Naive thymus-derived CD8-positive, alpha-beta T cell (primary cell): ENCODE measurements at regions not wholly inside any gene's neighbourhood (a gene's known extent, or its start where the extent isn't known, plus 50 kb on each side); places are given as distances from the start of the nearest gene placed in this dataset.

Experiments used
- ATAC-seq, 2 donors: fragments of 150-1000 bp; cut with Tn5 transposase in 1 of 2; sonication (Bioruptor Pico), chemical (Tn5 transposase) in 1 of 2; 1 replicate in 1 of 2; 2 replicates in 1 of 2; pipeline ENCODE4 v1.10.0; 2021; ENCODE audit warnings: mild to moderate bottlenecking in 2 of 2, moderate library complexity in 2 of 2
- POLR2A ChIA-PET: fragments of 350-600 bp; sonication (Branson Sonifier 250); formaldehyde crosslinking; loops from one replicate; lab custom pipeline; 2021; ENCODE audit warnings: antibody characterized with exemption; lab: Charles Lee
- DNase-seq, 10 donors: peaks; one replicate each; pipeline versions ENCODE4 v3.0.0 to v3.0.0-alpha.2; 2020 to 2022
- H3K27ac Mint-ChIP-seq, 10 donors: one replicate each; pipeline ENCODE4 v1.8.0; 2020 to 2022; ENCODE audit warnings: mild to moderate bottlenecking in 10 of 10, mixed read lengths in 10 of 10, moderate library complexity in 4 of 10, inconsistent platforms in 1 of 10
- H3K27me3 Mint-ChIP-seq, 5 donors: one replicate each; pipeline ENCODE4 v1.8.0; 2021 to 2022; ENCODE audit warnings: mixed read lengths in 5 of 5
- H3K36me3 Mint-ChIP-seq, 3 donors: one replicate each; pipeline ENCODE4 v1.8.0; 2020 to 2022; ENCODE audit warnings: mixed read lengths in 3 of 3, mild to moderate bottlenecking in 2 of 3, inconsistent platforms in 1 of 3
- H3K4me1 Mint-ChIP-seq, 4 donors: one replicate each; pipeline ENCODE4 v1.8.0; 2021 to 2022; ENCODE audit warnings: mixed read lengths in 4 of 4
- H3K4me3 Mint-ChIP-seq, 10 donors: one replicate each; pipeline ENCODE4 v1.8.0; 2020 to 2022; ENCODE audit warnings: mild to moderate bottlenecking in 10 of 10, mixed read lengths in 10 of 10, moderate library complexity in 6 of 10, inconsistent platforms in 1 of 10
- H3K9me3 Mint-ChIP-seq, 9 donors: one replicate each; pipeline ENCODE4 v1.8.0; 2020 to 2022; ENCODE audit warnings: mixed read lengths in 9 of 9, mild to moderate bottlenecking in 3 of 9, inconsistent platforms in 1 of 9, moderate library complexity in 1 of 9

DNA sequence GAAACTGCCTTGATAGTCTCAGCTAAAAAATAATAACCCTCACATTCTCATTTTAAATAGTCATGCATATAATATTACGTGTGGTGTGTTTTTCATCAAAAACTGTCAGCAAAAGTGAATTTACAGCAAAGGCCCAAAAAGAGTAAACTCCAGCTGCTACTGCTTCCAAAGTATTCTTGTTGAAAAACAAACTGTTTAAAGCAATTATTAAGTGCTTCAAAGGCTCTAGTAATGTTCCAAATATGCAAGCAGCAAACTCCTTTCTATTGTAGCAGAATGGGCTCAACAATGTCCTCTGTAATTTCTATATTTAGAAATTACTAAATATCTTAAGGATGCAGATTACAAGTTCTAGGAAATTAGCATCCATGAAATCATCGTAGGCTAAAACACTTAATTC, 280.0 kb upstream of the TBX18 start:
- POLR2A ChIA-PET, result no interaction called here
- H3K4me3 Mint-ChIP-seq, result no peak overlapping the region

DNA sequence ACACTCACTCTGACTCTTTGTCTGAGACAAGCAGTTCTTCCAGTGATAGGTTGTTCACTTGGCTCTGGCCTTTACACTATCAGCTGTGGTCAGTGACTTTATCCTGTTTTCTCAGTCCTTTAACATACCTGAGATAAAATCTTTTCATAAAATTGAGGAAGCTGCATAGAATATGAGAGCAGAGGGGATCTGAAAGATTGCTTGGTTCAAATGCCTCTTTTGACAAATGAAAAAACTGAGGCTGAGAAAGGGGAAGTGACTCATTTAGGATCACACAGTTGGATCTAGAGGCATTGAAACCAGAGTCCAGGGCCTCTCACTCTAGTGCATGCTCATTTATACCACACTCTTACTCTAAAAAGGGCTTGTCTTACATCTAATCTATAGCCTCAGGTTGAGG, 277.0 kb upstream of the TBX18 start:
- no peak for DNase-seq
- H3K9me3 Mint-ChIP-seq, result peaks cover 0 to 10% (median 0%) of the 10 kb centered on the region in 9 donors
- H3K36me3 Mint-ChIP-seq, result no peaks in the 10 kb centered on the region
- no peaks in the 10 kb centered on the region for H3K4me1 Mint-ChIP-seq
- POLR2A ChIA-PET, result no interaction called here
- ATAC-seq, result no peak
- no peak overlapping the region for H3K4me3 Mint-ChIP-seq
- peaks cover 0 to 18% (median 2%) of the 10 kb centered on the region in 5 donors for H3K27me3 Mint-ChIP-seq
- no peak overlapping the region for H3K27ac Mint-ChIP-seq

More for the DNA sequence above, 280.0 kb upstream of the TBX18 start:
- Mint-ChIP-seq H3K27me3 (peaks cover 0 to 15% (median 1%) of the 10 kb centered on the region in 5 donors), H3K9me3 (peaks cover 0 to 13% (median 0%) of the 10 kb centered on the region in 9 donors), H3K27ac (no peak overlapping the region), H3K36me3 (no peaks in the 10 kb centered on the region), H3K4me1 (no peaks in the 10 kb centered on the region)
- DNase-seq (no peak), ATAC-seq (no peak)

GRCh38 chr6:85037221-85037620, 272.8 kb upstream of the TBX18 start:
- H3K4me3 Mint-ChIP-seq, result no peak overlapping the region
- H3K27ac Mint-ChIP-seq, result no peak overlapping the region
- H3K9me3 Mint-ChIP-seq, result peaks cover 0 to 27% (median 18%) of the 10 kb centered on the region in 9 donors
- POLR2A ChIA-PET, result no interaction called here
- H3K27me3 Mint-ChIP-seq, result peaks cover 0 to 10% (median 1%) of the 10 kb centered on the region in 5 donors
- H3K36me3 Mint-ChIP-seq, result peaks cover 0 to 14% (median 0%) of the 10 kb centered on the region in 3 donors
- no peak for DNase-seq
- no peaks in the 10 kb centered on the region for H3K4me1 Mint-ChIP-seq
- ATAC-seq, result no peak

GRCh38 chr6:85035766-85036165, 271.4 kb upstream of the TBX18 start:
- Mint-ChIP-seq H3K9me3 (peaks cover 0 to 26% (median 16%) of the 10 kb centered on the region in 9 donors), H3K27me3 (peaks cover 0 to 6% (median 0%) of the 10 kb centered on the region in 5 donors), H3K4me1 (no peaks in the 10 kb centered on the region), H3K27ac (no peak overlapping the region), H3K36me3 (peaks cover 0 to 14% (median 0%) of the 10 kb centered on the region in 3 donors), H3K4me3 (no peak overlapping the region)
- ATAC-seq (no peak), DNase-seq (no peak)
- POLR2A ChIA-PET, result no interaction called here

DNA sequence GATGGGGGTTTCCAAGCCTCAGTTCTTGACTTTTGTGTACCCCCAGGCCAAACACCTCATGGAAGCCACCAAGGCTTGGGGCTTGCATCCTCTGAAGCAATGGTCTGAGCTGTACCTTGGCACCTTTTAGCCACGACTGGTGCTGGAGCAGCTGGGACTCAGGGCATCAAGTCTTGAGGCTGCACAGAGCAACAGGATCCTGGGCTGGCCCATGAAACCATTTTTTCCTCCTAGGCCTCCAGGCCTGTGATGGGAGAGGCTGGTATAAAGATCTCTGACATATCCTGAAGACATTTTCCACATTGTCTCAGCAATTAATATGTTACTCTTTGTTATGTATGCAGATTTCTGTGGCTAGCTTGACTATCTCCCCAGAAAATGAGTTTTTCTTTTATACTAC, 269.1 kb upstream of the TBX18 start:
- no peaks in the 10 kb centered on the region for H3K4me1 Mint-ChIP-seq
- no peak overlapping the region for H3K27ac Mint-ChIP-seq
- DNase-seq, result no peak
- H3K4me3 Mint-ChIP-seq, result no peak overlapping the region
- no peak for ATAC-seq
- peaks cover 0 to 26% (median 19%) of the 10 kb centered on the region in 9 donors for H3K9me3 Mint-ChIP-seq
- POLR2A ChIA-PET, result no interaction called here
- peaks cover 0 to 6% (median 0%) of the 10 kb centered on the region in 5 donors for H3K27me3 Mint-ChIP-seq
- peaks cover 0 to 14% (median 0%) of the 10 kb centered on the region in 3 donors for H3K36me3 Mint-ChIP-seq

GRCh38 chr6:85026021-85026420, 261.6 kb upstream of the TBX18 start:
- POLR2A ChIA-PET, result no interaction called here
- no peaks in the 10 kb centered on the region for H3K4me1 Mint-ChIP-seq
- H3K27ac Mint-ChIP-seq, result no peak overlapping the region

DNA sequence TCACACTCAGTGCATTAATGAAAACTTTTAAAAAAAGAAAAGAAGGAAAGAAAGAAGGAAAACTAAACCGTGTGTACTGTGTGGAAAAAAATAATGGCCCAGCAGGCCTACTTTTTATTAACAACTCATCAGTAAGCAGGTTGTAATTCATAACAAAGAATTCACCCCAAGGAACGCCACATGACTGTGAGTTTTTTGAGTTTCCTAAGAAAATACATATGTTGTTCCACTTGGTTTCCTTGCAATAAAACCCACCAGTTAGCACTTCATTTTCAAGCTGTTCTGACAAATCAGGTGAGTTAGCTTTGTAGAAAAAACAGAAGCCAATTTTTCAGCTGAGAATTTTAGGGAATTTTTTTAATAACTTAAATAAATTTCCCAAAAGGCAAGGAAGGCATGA, 259.3 kb upstream of the TBX18 start:
- Mint-ChIP-seq H3K36me3 (no peaks in the 10 kb centered on the region), H3K27me3 (no peaks in the 10 kb centered on the region), H3K27ac (no peak overlapping the region), H3K9me3 (peaks cover 0 to 6% (median 2%) of the 10 kb centered on the region in 9 donors), H3K4me1 (no peaks in the 10 kb centered on the region), H3K4me3 (no peak overlapping the region)
- POLR2A ChIA-PET, result no interaction called here
- DNase-seq (no peak), ATAC-seq (no peak)

More at GRCh38 chr6:85026021-85026420, 261.6 kb upstream of the TBX18 start:
- no peak overlapping the region for H3K4me3 Mint-ChIP-seq
- ATAC-seq (no peak), DNase-seq (no peak)
- peaks cover 0 to 7% (median 0%) of the 10 kb centered on the region in 9 donors for H3K9me3 Mint-ChIP-seq
- no peaks in the 10 kb centered on the region for H3K36me3 Mint-ChIP-seq
- no peaks in the 10 kb centered on the region for H3K27me3 Mint-ChIP-seq

DNA sequence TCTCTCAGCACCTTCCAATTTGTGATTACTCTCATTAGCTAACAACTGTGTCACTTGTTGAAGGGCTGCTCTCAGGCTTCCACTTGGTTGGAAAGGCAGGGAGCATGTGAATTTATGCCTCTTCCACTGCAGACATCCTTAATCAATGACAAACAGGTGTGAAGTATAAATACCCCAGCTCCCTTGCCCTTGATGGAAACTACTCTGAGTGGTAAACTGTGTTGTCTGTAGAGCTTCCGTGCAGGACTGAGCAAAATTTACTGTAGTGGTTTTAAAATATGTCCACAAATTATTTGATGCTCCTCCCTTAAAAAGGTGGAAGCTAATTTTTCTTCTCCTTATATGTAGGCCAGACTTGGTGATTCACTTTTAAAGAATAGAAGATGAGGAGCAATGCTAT, 253.0 kb upstream of the TBX18 start:
- no peaks in the 10 kb centered on the region for H3K4me1 Mint-ChIP-seq
- peaks cover 4 to 17% (median 9%) of the 10 kb centered on the region in 5 donors for H3K27me3 Mint-ChIP-seq
- H3K4me3 Mint-ChIP-seq, result no peak overlapping the region
- ATAC-seq (no peak), DNase-seq (no peak)
- POLR2A ChIA-PET, result no interaction called here
- no peak overlapping the region for H3K27ac Mint-ChIP-seq
- peaks cover 0 to 16% (median 2%) of the 10 kb centered on the region in 9 donors for H3K9me3 Mint-ChIP-seq
- peaks cover 0 to 3% (median 0%) of the 10 kb centered on the region in 3 donors for H3K36me3 Mint-ChIP-seq

- Mint-ChIP-seq H3K36me3 (peaks cover 0 to 3% (median 0%) of the 10 kb centered on the region in 3 donors), H3K27me3 (peaks cover 4 to 20% (median 9%) of the 10 kb centered on the region in 5 donors), H3K9me3 (peaks cover 0 to 16% (median 2%) of the 10 kb centered on the region in 9 donors), H3K27ac (no peak overlapping the region), H3K4me1 (no peaks in the 10 kb centered on the region), H3K4me3 (no peak overlapping the region)
- ATAC-seq (no peak), DNase-seq (no peak)
- POLR2A ChIA-PET, result no interaction called here
These were observed 252.3 kb upstream of the TBX18 start for GRCh38 chr6:85016726-85017125.

DNA sequence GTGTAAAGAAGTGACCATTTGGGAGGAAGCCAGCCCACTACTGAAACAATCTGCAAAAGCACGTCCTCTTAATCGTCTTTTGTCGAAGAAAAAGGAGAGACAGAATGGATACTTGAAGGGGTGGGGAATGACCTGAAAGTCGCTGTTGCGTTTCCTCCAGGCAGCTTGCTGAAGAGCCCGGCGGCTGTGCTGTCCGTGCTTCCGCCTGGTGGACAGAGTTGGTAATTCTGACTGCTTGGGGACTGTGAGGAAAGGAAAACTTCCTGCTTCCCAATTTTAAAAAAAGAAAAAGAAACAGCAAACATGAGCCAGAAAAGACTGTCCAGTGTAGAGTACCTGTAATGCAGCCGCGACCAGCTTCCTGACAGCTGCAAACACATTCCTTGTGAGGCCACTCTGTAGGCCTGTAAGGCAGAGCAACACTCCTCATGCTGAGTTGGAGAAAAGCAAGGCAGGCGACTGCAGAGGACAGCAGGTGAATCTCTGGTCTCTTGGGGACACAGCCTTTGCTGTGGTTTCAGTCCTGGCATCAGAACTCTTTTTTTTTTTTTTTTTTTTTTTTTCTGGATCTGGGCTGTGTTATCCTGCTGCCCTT, 251.1 kb upstream of the TBX18 start:
- Mint-ChIP-seq H3K9me3 (peaks cover 0 to 16% (median 2%) of the 10 kb centered on the region in 9 donors), H3K27ac (no peak overlapping the region), H3K36me3 (peaks cover 0 to 3% (median 0%) of the 10 kb centered on the region in 3 donors), H3K4me3 (no peak overlapping the region), H3K27me3 (peaks cover 4 to 31% (median 9%) of the 10 kb centered on the region in 5 donors), H3K4me1 (no peaks in the 10 kb centered on the region)
- POLR2A ChIA-PET, result no interaction called here
- no peak for ATAC-seq
- DNase-seq, result no peak

- ATAC-seq (no peak), DNase-seq (no peak)
- no peak overlapping the region for H3K27ac Mint-ChIP-seq
- POLR2A ChIA-PET, result no interaction called here
- no peak overlapping the region for H3K4me3 Mint-ChIP-seq
- no peaks in the 10 kb centered on the region for H3K4me1 Mint-ChIP-seq
- H3K27me3 Mint-ChIP-seq, result peaks cover 3 to 31% (median 11%) of the 10 kb centered on the region in 5 donors
- H3K9me3 Mint-ChIP-seq, result peaks cover 0 to 16% (median 0%) of the 10 kb centered on the region in 9 donors
- peaks cover 0 to 3% (median 0%) of the 10 kb centered on the region in 3 donors for H3K36me3 Mint-ChIP-seq
These were observed 246.5 kb upstream of the TBX18 start for GRCh38 chr6:85010865-85011264.

GRCh38 chr6:85008296-85009009, 244.1 kb upstream of the TBX18 start:
- no peak overlapping the region for H3K27ac Mint-ChIP-seq
- peaks cover 0 to 3% (median 0%) of the 10 kb centered on the region in 9 donors for H3K9me3 Mint-ChIP-seq
- H3K4me3 Mint-ChIP-seq, result no peak overlapping the region
- POLR2A ChIA-PET, result no interaction called here
- no peaks in the 10 kb centered on the region for H3K4me1 Mint-ChIP-seq
- DNase-seq, result no peak
- no peaks in the 10 kb centered on the region for H3K36me3 Mint-ChIP-seq
- H3K27me3 Mint-ChIP-seq, result peaks cover 0 to 18% (median 2%) of the 10 kb centered on the region in 5 donors
- ATAC-seq, result no peak

- H3K36me3 Mint-ChIP-seq, result no peaks in the 10 kb centered on the region
- POLR2A ChIA-PET, result no interaction called here
- H3K4me1 Mint-ChIP-seq, result no peaks in the 10 kb centered on the region
- DNase-seq (no peak), ATAC-seq (no peak)
- no peak overlapping the region for H3K4me3 Mint-ChIP-seq
- H3K27me3 Mint-ChIP-seq, result peaks cover 0 to 8% (median 2%) of the 10 kb centered on the region in 5 donors
- H3K9me3 Mint-ChIP-seq, result peaks cover 0 to 4% (median 0%) of the 10 kb centered on the region in 9 donors
- H3K27ac Mint-ChIP-seq, result no peak overlapping the region
These were observed 242.0 kb upstream of the TBX18 start for GRCh38 chr6:85006362-85006761.
